ENCODE measurements at regions not wholly inside any gene's neighbourhood (a gene's known extent, or its start where the extent isn't known, plus 50 kb on each side); places are given as distances from the start of the nearest gene placed in this dataset.

GRCh38 chr11:15489281-15489680, 374.6 kb downstream of the INSC start:
- TF ChIP-seq EZH2 (IDR thresholded peaks at IDR 0.05), result no peak
- no peak for TF ChIP-seq POLR2AphosphoS5 (IDR thresholded peaks at IDR 0.05; ENCODE audit: borderline replicate concordance, low read depth, low read length)

Measured in SK-N-MC (cell line).